Sigmoid colon (tissue), 6 donors: ENCODE measurements at regions not wholly inside any gene's neighbourhood (a gene's known extent, or its start where the extent isn't known, plus 50 kb on each side); places are given as distances from the start of the nearest gene placed in this dataset.

ENCODE experiments used
- DNase-seq: peaks from one replicate; pipeline ENCODE4 v3.0.0-alpha.2; 2019
- H3K27ac ChIP-seq, 4 donors: fragments of 200-600 bp; sonication (generic); one replicate each; pipeline ENCODE4 v1.5.1; 2016 to 2019; ENCODE audit warnings: mild to moderate bottlenecking in 1 of 4
- H3K27me3 ChIP-seq, 3 donors: fragments of 200-600 bp; sonication (generic); one replicate each; pipeline ENCODE4 v1.5.1; 2019; ENCODE audit warnings: mild to moderate bottlenecking in 1 of 3
- H3K36me3 ChIP-seq, 4 donors: fragments of 200-600 bp; sonication (generic); one replicate each; pipeline ENCODE4 v1.5.1; 2016 to 2019
- H3K4me1 ChIP-seq, 4 donors: fragments of 200-600 bp; sonication (generic); one replicate each; pipeline ENCODE4 v1.5.1; 2017 to 2019
- H3K4me3 ChIP-seq, 4 donors: fragments of 200-600 bp; sonication (generic); one replicate each; pipeline ENCODE4 v1.5.1; 2017 to 2019; ENCODE audit warnings: mild to moderate bottlenecking in 2 of 4, moderate library complexity in 1 of 4
- H3K9me3 ChIP-seq, 4 donors: fragments of 200-600 bp in 3 of 4; sonication (generic) in 3 of 4; one replicate each; pipeline versions ENCODE4 v1.5.1 to v1.6.1; 2013 to 2019
- CTCF ChIP-seq, 4 experiments: fragments of 450-650 bp in 3 of 4; fragments of 200-600 bp in 1 of 4; IDR thresholded peaks; one replicate each; pipeline ENCODE4 v1.5.1; 2016 to 2019; ENCODE audit warnings: antibody characterized with exemption in 4 of 4, mild to moderate bottlenecking in 3 of 4, moderate library complexity in 2 of 4
- EP300 ChIP-seq, 4 donors: sonication (generic); formaldehyde crosslinking; IDR thresholded peaks; one replicate each; pipeline ENCODE4 v1.6.1; 2017; ENCODE audit warnings: antibody characterized with exemption in 4 of 4
- POLR2A ChIP-seq, 2 donors: fragments of 450-650 bp; IDR thresholded peaks; one replicate each; pipeline ENCODE4 v1.6.1; 2016; ENCODE audit warnings: antibody characterized with exemption in 2 of 2, mild to moderate bottlenecking in 2 of 2, moderate library complexity in 2 of 2
- POLR2AphosphoS5 ChIP-seq, 4 donors: sonication (generic); formaldehyde crosslinking; IDR thresholded peaks; one replicate each; pipeline ENCODE4 v1.6.1; 2017; ENCODE audit warnings: antibody characterized with exemption in 4 of 4
- WGBS, 2 donors: extraction: QIAGEN DNeasy Blood & Tissue Kit; methylation state at CpG; one replicate each; pipeline ENCODE4 v1.1.7; 2013; 5-methylcytosine and 5-hydroxymethylcytosine counted together
- intact Hi-C: fragments of 100-400 bp; cut with DNase I; formaldehyde crosslinking; loops from one replicate; pipeline ENCODE4 v1.15.1; 2023
- donor health status: healthy with polysubstance abuse.
- donor health status: healthy.

GRCh38 chr2:46828491-46829230 lies 86.9 kb downstream of the MCFD2 start:
- Histone ChIP-seq H3K27ac (no peak overlapping the region), H3K4me1 (peaks cover 0 to 4% (median 0%) of the 10 kb centered on the region in 4 donors), H3K9me3 (no peaks in the 10 kb centered on the region), H3K27me3 (no peaks in the 10 kb centered on the region), H3K4me3 (no peak overlapping the region), H3K36me3 (no peaks in the 10 kb centered on the region)
- WGBS, 2 donors: 93 to 96% methylated on average over 2 of the region's 2 CpGs
- TF ChIP-seq POLR2A (IDR thresholded peaks at IDR 0.05) (no peak), POLR2AphosphoS5 (IDR thresholded peaks at IDR 0.05) (no peak), CTCF (IDR thresholded peaks at IDR 0.05) (no peak), EP300 (IDR thresholded peaks at IDR 0.05) (no peak)
- DNase-seq: no peak
- intact Hi-C loops: no loop called here

GRCh38 chr2:46828135-46828438 lies 87.5 kb downstream of the MCFD2 start:
- H3K27ac ChIP-seq: no peak overlapping the region
- no peak for TF ChIP-seq POLR2A (IDR thresholded peaks at IDR 0.05)
- no peak for TF ChIP-seq EP300 (IDR thresholded peaks at IDR 0.05)
- no peak for TF ChIP-seq POLR2AphosphoS5 (IDR thresholded peaks at IDR 0.05)
- TF ChIP-seq CTCF (IDR thresholded peaks at IDR 0.05): no peak
- intact Hi-C loops: no loop called here
- H3K4me1 ChIP-seq: peaks cover 0 to 4% (median 0%) of the 10 kb centered on the region in 4 donors
- no peak overlapping the region for H3K4me3 ChIP-seq
- no peaks in the 10 kb centered on the region for H3K27me3 ChIP-seq
- no peaks in the 10 kb centered on the region for H3K9me3 ChIP-seq
- 86 to 92% methylated on average over 3 of the region's 3 CpGs for WGBS, 2 donors
- no peak for DNase-seq
- no peaks in the 10 kb centered on the region for H3K36me3 ChIP-seq

GRCh38 chr2:46827274-46828134 lies 88.1 kb downstream of the MCFD2 start:
- no peaks in the 10 kb centered on the region for H3K36me3 ChIP-seq
- WGBS, 2 donors: 81 to 87% methylated on average over 12 of the region's 12 CpGs
- H3K9me3 ChIP-seq: no peaks in the 10 kb centered on the region
- no peak for DNase-seq
- no peak overlapping the region for H3K4me3 ChIP-seq
- no peaks in the 10 kb centered on the region for H3K27me3 ChIP-seq
- H3K4me1 ChIP-seq: peaks cover 0 to 4% (median 0%) of the 10 kb centered on the region in 4 donors
- no peak overlapping the region for H3K27ac ChIP-seq
- TF ChIP-seq EP300 (IDR thresholded peaks at IDR 0.05) (no peak), CTCF (IDR thresholded peaks at IDR 0.05) (no peak), POLR2AphosphoS5 (IDR thresholded peaks at IDR 0.05) (no peak), POLR2A (IDR thresholded peaks at IDR 0.05) (no peak)
- intact Hi-C loops: no loop called here

GRCh38 chr2:46826569-46827245 lies 88.9 kb downstream of the MCFD2 start:
- no peak overlapping the region for H3K4me3 ChIP-seq
- no peak for TF ChIP-seq POLR2AphosphoS5 (IDR thresholded peaks at IDR 0.05)
- no peak for TF ChIP-seq POLR2A (IDR thresholded peaks at IDR 0.05)
- TF ChIP-seq CTCF (IDR thresholded peaks at IDR 0.05): no peak
- no peaks in the 10 kb centered on the region for H3K36me3 ChIP-seq
- H3K27ac ChIP-seq: no peak overlapping the region
- intact Hi-C loops: no loop called here
- 75 to 89% methylated on average over 15 of the region's 15 CpGs for WGBS, 2 donors
- H3K4me1 ChIP-seq: peaks cover 0 to 4% (median 0%) of the 10 kb centered on the region in 4 donors
- no peaks in the 10 kb centered on the region for H3K9me3 ChIP-seq
- no peaks in the 10 kb centered on the region for H3K27me3 ChIP-seq
- DNase-seq: no peak
